ENCODE measurements at regions not wholly inside any gene's neighbourhood (a gene's known extent, or its start where the extent isn't known, plus 50 kb on each side); places are given as distances from the start of the nearest gene placed in this dataset.

- no peaks in the 10 kb centered on the region for H3K36me3 ChIP-seq
- H3K27me3 ChIP-seq: no peaks in the 10 kb centered on the region
- no peaks in the 10 kb centered on the region for H3K9me3 ChIP-seq
- no peak for TF ChIP-seq POLR2A (IDR thresholded peaks at IDR 0.05)
- TF ChIP-seq EP300 (IDR thresholded peaks at IDR 0.05): no peak
- TF ChIP-seq CTCF (IDR thresholded peaks at IDR 0.05): no peak
- TF ChIP-seq POLR2AphosphoS5 (IDR thresholded peaks at IDR 0.05): no peak
- DNase-seq: no peak
- intact Hi-C loops (cut with DNase I): no loop called here
- WGBS, 2 donors: 73% methylated on average over 4 of the region's 4 CpGs
- peaks cover 0 to 9% (median 2%) of the 10 kb centered on the region in 4 donors for H3K4me1 ChIP-seq
- no peak overlapping the region for H3K4me3 ChIP-seq
- no peak overlapping the region for H3K27ac ChIP-seq
These were observed 173.6 kb upstream of the STEAP4 start for GRCh38 chr7:88480271-88480670.

- Histone ChIP-seq H3K4me1 (peaks cover 0 to 9% (median 2%) of the 10 kb centered on the region in 4 donors), H3K36me3 (no peaks in the 10 kb centered on the region)
- TF ChIP-seq CTCF (IDR thresholded peaks at IDR 0.05): no peak
- no peak for TF ChIP-seq POLR2AphosphoS5 (IDR thresholded peaks at IDR 0.05)
- no peak for TF ChIP-seq EP300 (IDR thresholded peaks at IDR 0.05)
- no peak for TF ChIP-seq POLR2A (IDR thresholded peaks at IDR 0.05)
These were observed 171.3 kb upstream of the STEAP4 start for GRCh38 chr7:88477976-88478375.

GRCh38 chr7:88465600-88465999, 158.9 kb upstream of the STEAP4 start:
- WGBS, 2 donors: 79 to 84% methylated on average over 4 of the region's 4 CpGs
- intact Hi-C loops (cut with DNase I): no loop called here

More at GRCh38 chr7:88477976-88478375, 171.3 kb upstream of the STEAP4 start:
- Histone ChIP-seq H3K27me3 (no peaks in the 10 kb centered on the region), H3K4me3 (no peak overlapping the region), H3K27ac (no peak overlapping the region), H3K9me3 (no peaks in the 10 kb centered on the region)
- intact Hi-C loops (cut with DNase I): no loop called here
- DNase-seq: no peak

GRCh38 chr7:88462799-88463198, 156.1 kb upstream of the STEAP4 start:
- TF ChIP-seq CTCF (IDR thresholded peaks at IDR 0.05): no peak
- no peak for TF ChIP-seq POLR2AphosphoS5 (IDR thresholded peaks at IDR 0.05)
- TF ChIP-seq EP300 (IDR thresholded peaks at IDR 0.05): no peak
- no peak for TF ChIP-seq POLR2A (IDR thresholded peaks at IDR 0.05)
- H3K36me3 ChIP-seq: no peaks in the 10 kb centered on the region
- DNase-seq: no peak
- no peaks in the 10 kb centered on the region for H3K27me3 ChIP-seq
- intact Hi-C loops (cut with DNase I): no loop called here
- no peak overlapping the region for H3K27ac ChIP-seq
- H3K4me3 ChIP-seq: no peak overlapping the region
- H3K9me3 ChIP-seq: no peaks in the 10 kb centered on the region
- H3K4me1 ChIP-seq: no peaks in the 10 kb centered on the region

More at GRCh38 chr7:88465600-88465999, 158.9 kb upstream of the STEAP4 start:
- Histone ChIP-seq H3K9me3 (no peaks in the 10 kb centered on the region), H3K27ac (no peak overlapping the region), H3K4me3 (no peak overlapping the region), H3K4me1 (no peaks in the 10 kb centered on the region), H3K27me3 (no peaks in the 10 kb centered on the region), H3K36me3 (no peaks in the 10 kb centered on the region)
- TF ChIP-seq POLR2AphosphoS5 (IDR thresholded peaks at IDR 0.05) (no peak), CTCF (IDR thresholded peaks at IDR 0.05) (no peak), POLR2A (IDR thresholded peaks at IDR 0.05) (no peak), EP300 (IDR thresholded peaks at IDR 0.05) (no peak)
- DNase-seq: no peak

GRCh38 chr7:88460650-88461049, 154.0 kb upstream of the STEAP4 start:
- TF ChIP-seq EP300 (IDR thresholded peaks at IDR 0.05) (no peak), CTCF (IDR thresholded peaks at IDR 0.05) (no peak), POLR2AphosphoS5 (IDR thresholded peaks at IDR 0.05) (no peak), POLR2A (IDR thresholded peaks at IDR 0.05) (no peak)
- Histone ChIP-seq H3K4me3 (no peak overlapping the region), H3K27me3 (no peaks in the 10 kb centered on the region), H3K9me3 (no peaks in the 10 kb centered on the region), H3K27ac (no peak overlapping the region), H3K4me1 (no peaks in the 10 kb centered on the region), H3K36me3 (no peaks in the 10 kb centered on the region)
- no peak for DNase-seq
- intact Hi-C loops (cut with DNase I): no loop called here
